A549 (cell line): ENCODE measurements at regions not wholly inside any gene's neighbourhood (a gene's known extent, or its start where the extent isn't known, plus 50 kb on each side); places are given as distances from the start of the nearest gene placed in this dataset.

Experiments used
- ATAC-seq, 2 experiments: fragments of 200-7000 bp in 1 of 2; fragments of >200 bp in 1 of 2; cut with Nextera tagmentation in 1 of 2; cut with Tn5 transposase in 1 of 2; 3 replicates each; pipeline versions ENCODE4 v1.8.0 to v1.9.1; 2018 to 2020; ENCODE audit warnings: mild to moderate bottlenecking in 1 of 2, moderate library complexity in 1 of 2
- CTCF ChIA-PET: fragments of 300-600 bp; sonication (Branson Sonifier 250); formaldehyde crosslinking; extraction: SDS; loops from one replicate; lab custom pipeline; 2021; ENCODE audit warnings: antibody characterized with exemption, inconsistent platforms; lab: Yijun Ruan, JAX
- POLR2A ChIA-PET: fragments of 350-600 bp; formaldehyde crosslinking; extraction: SDS; loops from one replicate; lab custom pipeline; 2021; ENCODE audit warnings: antibody characterized with exemption, inconsistent platforms; lab: Yijun Ruan, JAX
- DNase-seq, 2 experiments: peaks; one replicate each; pipeline versions ENCODE4 v3.0.0 to v3.0.0-alpha.2; 2011 to 2016; ENCODE audit warnings: low read depth in 1 of 2, low spot score in 1 of 2
- FAIRE-seq: peaks from 2 replicates; lab custom pipeline; 2011; peaks lifted over from hg19 to GRCh38; lab: Jason Lieb, UNC
- H3K27ac ChIP-seq, 2 experiments: fragments of >200 bp; sonication (Bioruptor Twin); formaldehyde crosslinking; 3 replicates each; pipeline ENCODE4 v1.5.1; 2016 to 2017
- H3K4me1 ChIP-seq: fragments of >200 bp; sonication (Bioruptor Twin); formaldehyde crosslinking; 3 replicates; pipeline ENCODE4 v1.6.1; 2016
- H3K4me2 ChIP-seq: fragments of >200 bp; sonication (Bioruptor Twin); formaldehyde crosslinking; 3 replicates; pipeline ENCODE4 v1.6.1; 2016
- H3K4me3 ChIP-seq: fragments of >200 bp; sonication (Bioruptor Twin); formaldehyde crosslinking; 3 replicates; pipeline ENCODE4 v1.5.1; 2016
- H3K9me3 ChIP-seq: fragments of >200 bp; sonication (Bioruptor Twin); formaldehyde crosslinking; 3 replicates; pipeline ENCODE4 v1.6.1; 2016
- BCL3 ChIP-seq: fragments of >200 bp; sonication (Bioruptor Twin); formaldehyde crosslinking; IDR thresholded peaks from 3 replicates; pipeline ENCODE4 v1.6.1; 2016
- CBX2 ChIP-seq: fragments of 200-600 bp; sonication (generic); IDR thresholded peaks from 2 replicates; pipeline ENCODE4 v1.6.1; 2016; ENCODE audit warnings: low read depth, mild to moderate bottlenecking, borderline replicate concordance
- CBX8 ChIP-seq: fragments of 200-600 bp; sonication (generic); IDR thresholded peaks from 2 replicates; pipeline ENCODE4 v1.6.1; 2016
- CEBPB ChIP-seq, 2 experiments: fragments of >200 bp in 1 of 2; sonication (Bioruptor Twin) in 1 of 2; formaldehyde crosslinking in 1 of 2; IDR thresholded peaks; 2 replicates each; pipeline ENCODE4 v1.6.1; 2012 to 2016
- CHD2 ChIP-seq: fragments of 150-350 bp; IDR thresholded peaks from 2 replicates; pipeline ENCODE4 v1.6.1; 2014; ENCODE audit warnings: low read length; ENCODE audit not compliant: partially characterized antibody
- E2F6 ChIP-seq: IDR thresholded peaks from 2 replicates; pipeline ENCODE4 v1.6.1; 2012; ENCODE audit warnings: low read depth, borderline replicate concordance
- EHF ChIP-seq: fragments of 250-450 bp; sonication (Bioruptor Pico); IDR thresholded peaks from 2 replicates; pipeline ENCODE4 v1.5.0; 2020; ENCODE audit warnings: mild to moderate bottlenecking
- EP300 ChIP-seq, 2 experiments: fragments of >200 bp; sonication (Bioruptor Twin); formaldehyde crosslinking; IDR thresholded peaks; 2 replicates in 1 of 2; 3 replicates in 1 of 2; pipeline ENCODE4 v1.6.1; 2016 to 2017
- ESRRA ChIP-seq: fragments of 150-350 bp; IDR thresholded peaks from 2 replicates; pipeline ENCODE4 v1.6.1; 2014; ENCODE audit warnings: mild to moderate bottlenecking, low read length, borderline replicate concordance
- FOXS1 ChIP-seq: fragments of 250-450 bp; sonication (Bioruptor Pico); IDR thresholded peaks from 2 replicates; pipeline ENCODE4 v1.5.0; 2020; ENCODE audit warnings: mild to moderate bottlenecking, moderate library complexity
- GATA3 ChIP-seq: IDR thresholded peaks from 2 replicates; pipeline ENCODE4 v1.6.1; 2012; ENCODE audit warnings: borderline replicate concordance
- HDAC2 ChIP-seq: fragments of 200-600 bp; sonication (generic); IDR thresholded peaks from 2 replicates; pipeline ENCODE4 v1.6.1; 2016
- HOXB13 ChIP-seq: fragments of 250-450 bp; sonication (Bioruptor Pico); IDR thresholded peaks from 2 replicates; pipeline ENCODE4 v1.5.0; 2020; ENCODE audit warnings: low read depth, mild to moderate bottlenecking, moderate library complexity
- JUNB ChIP-seq: fragments of >200 bp; sonication (Bioruptor Twin); formaldehyde crosslinking; IDR thresholded peaks from 2 replicates; pipeline ENCODE4 v1.6.1; 2016
- MAFK ChIP-seq: fragments of 450-650 bp; IDR thresholded peaks from 2 replicates; pipeline ENCODE4 v1.6.1; 2014; ENCODE audit not compliant: partially characterized antibody
- MAX ChIP-seq: IDR thresholded peaks from 2 replicates; pipeline ENCODE4 v1.6.1; 2012
- POLR2AphosphoS2 ChIP-seq: conservative IDR thresholded peaks from 2 replicates; pipeline ENCODE4 v1.6.1; 2012; ENCODE audit warnings: low read length, improper control_type of control experiment, inconsistent platforms
- RAD21 ChIP-seq, 2 experiments: fragments of >200 bp in 1 of 2; sonication (Bioruptor Twin) in 1 of 2; formaldehyde crosslinking in 1 of 2; IDR thresholded peaks in 1 of 2; conservative IDR thresholded peaks in 1 of 2; 2 replicates in 1 of 2; 3 replicates in 1 of 2; pipeline ENCODE4 v1.6.1; 2012 to 2018; ENCODE audit warnings: inconsistent platforms in 1 of 2
- RARB ChIP-seq: fragments of 250-450 bp; sonication (Bioruptor Pico); IDR thresholded peaks from 2 replicates; pipeline ENCODE4 v1.8.0; 2021; ENCODE audit warnings: mild to moderate bottlenecking, moderate library complexity
- RCOR1 ChIP-seq: fragments of 150-350 bp; IDR thresholded peaks from 2 replicates; pipeline ENCODE4 v1.6.1; 2014; ENCODE audit warnings: antibody characterized with exemption, low read length, low read depth
- RFX5 ChIP-seq: fragments of 450-650 bp; IDR thresholded peaks from 2 replicates; pipeline ENCODE4 v1.7.1; 2014; ENCODE audit warnings: antibody characterized with exemption, mild to moderate bottlenecking, moderate library complexity
- RNF2 ChIP-seq: fragments of 200-600 bp; sonication (generic); IDR thresholded peaks from 2 replicates; pipeline ENCODE4 v1.6.1; 2016; ENCODE audit warnings: low read depth, mild to moderate bottlenecking, antibody characterized with exemption, moderate library complexity, borderline replicate concordance
- TFCP2L1 ChIP-seq: fragments of 250-450 bp; sonication (Bioruptor Pico); IDR thresholded peaks from 2 replicates; pipeline ENCODE4 v1.5.0; 2021; ENCODE audit warnings: mild to moderate bottlenecking
- ZFP36 ChIP-seq: fragments of 450-650 bp; IDR thresholded peaks from 2 replicates; pipeline ENCODE4 v1.6.1; 2014; ENCODE audit warnings: borderline replicate concordance; ENCODE audit not compliant: partially characterized antibody
- ZNF302 ChIP-seq: fragments of 250-450 bp; sonication (Bioruptor Pico); IDR thresholded peaks from 2 replicates; pipeline ENCODE4 v1.9.0; 2021; ENCODE audit warnings: inconsistent platforms, mild to moderate bottlenecking, moderate library complexity
- WGBS: methylation state at CpG from one replicate; pipeline ENCODE4 v1.1.6; 2017; ENCODE audit errors: missing lambda C conversion rate; 5-methylcytosine and 5-hydroxymethylcytosine counted together

GRCh38 chr7:92976931-92977330, 140.6 kb upstream of the CDK6 start:
- no peak overlapping the region for H3K27ac ChIP-seq
- H3K4me1 ChIP-seq, result no peaks in the 10 kb centered on the region
- no peak for ATAC-seq
- 3% methylated on average over 1 of the region's 1 CpG for whole genome bisulfite sequencing
- no peak for DNase-seq
- peaks cover 21% of the 10 kb centered on the region for H3K9me3 ChIP-seq
- no peak overlapping the region for H3K4me3 ChIP-seq
- POLR2A ChIA-PET, result no interaction called here
- H3K4me2 ChIP-seq, result no peak overlapping the region
- no peak for FAIRE-seq
- no peak for TF ChIP-seq RAD21 (conservative IDR thresholded peaks at IDR 0.05 in 1 of 2, IDR thresholded peaks at IDR 0.05 in 1 of 2)
- TF ChIP-seq CBX8, result no peak
- no peak for TF ChIP-seq ZFP36
- TF ChIP-seq POLR2AphosphoS2, result no peak
- TF ChIP-seq CEBPB (IDR thresholded peaks at IDR 0.05), result no peak
- TF ChIP-seq CHD2, result no peak
- TF ChIP-seq CBX2, result no peak
- TF ChIP-seq RNF2, result no peak
- CTCF ChIA-PET, result no interaction called here

- Histone ChIP-seq H3K4me3 (no peak overlapping the region), H3K4me2 (no peak overlapping the region), H3K4me1 (no peaks in the 10 kb centered on the region), H3K27ac (no peak overlapping the region), H3K9me3 (peaks cover 21% of the 10 kb centered on the region)
- TF ChIP-seq CHD2, result no peak
- no peak for TF ChIP-seq RCOR1
- TF ChIP-seq FOXS1 (CRISPR knock-in tag), result no peak
- no peak for TF ChIP-seq RARB (CRISPR knock-in tag)
- TF ChIP-seq HOXB13 (CRISPR knock-in tag), result no peak
- TF ChIP-seq ZNF302 (CRISPR knock-in tag), result no peak
- TF ChIP-seq EHF, result no peak
- TF ChIP-seq GATA3, result no peak
- TF ChIP-seq MAFK, result no peak
- DNase-seq (no peak), FAIRE-seq (no peak), ATAC-seq (no peak)
- POLR2A ChIA-PET, result no interaction called here
- 3% methylated on average over 2 of the region's 2 CpGs for WGBS
- CTCF ChIA-PET, result no interaction called here
Observed at GRCh38 chr7:92973974-92974373, 137.6 kb upstream of the CDK6 start.

DNA sequence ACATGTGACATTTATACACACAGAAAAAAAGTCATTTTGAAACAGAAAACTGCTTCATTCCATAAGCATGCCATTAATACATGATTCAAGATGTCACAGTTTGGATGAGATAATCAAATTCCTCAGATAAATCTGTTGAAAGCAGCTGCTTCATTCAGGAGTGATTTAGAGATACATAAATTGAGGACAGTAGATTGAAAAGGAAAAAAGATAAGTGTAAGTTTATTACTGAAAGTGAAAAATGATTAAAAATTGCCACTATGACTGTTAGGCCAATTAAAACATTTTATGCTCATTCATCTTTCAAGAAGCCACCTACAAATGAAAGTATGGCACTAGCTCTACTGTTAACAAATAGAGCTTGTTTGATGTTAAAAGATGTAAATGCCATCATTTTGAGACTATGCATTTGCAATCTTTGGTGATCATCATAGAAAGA, 136.9 kb upstream of the CDK6 start:
- FAIRE-seq, result no peak
- H3K4me3 ChIP-seq, result no peak overlapping the region
- no peak overlapping the region for H3K27ac ChIP-seq
- no peak for ATAC-seq
- H3K9me3 ChIP-seq, result peaks cover 20% of the 10 kb centered on the region
- no peaks in the 10 kb centered on the region for H3K4me1 ChIP-seq
- H3K4me2 ChIP-seq, result no peak overlapping the region
- ChIA-PET POLR2A (no interaction called here), CTCF (no interaction called here)
- DNase-seq, result no peak
- TF ChIP-seq JUNB (no peak), HDAC2 (no peak), E2F6 (no peak), ZNF302 (CRISPR knock-in tag) (no peak), RCOR1 (no peak), ZFP36 (no peak), TFCP2L1 (CRISPR knock-in tag) (no peak), RFX5 (no peak), BCL3 (no peak), HOXB13 (CRISPR knock-in tag) (no peak), MAX (no peak), EP300 (IDR thresholded peaks at IDR 0.05) (no peak), ESRRA (no peak)
